CMK (cell line): ENCODE measurements at regions not wholly inside any gene's neighbourhood (a gene's known extent, or its start where the extent isn't known, plus 50 kb on each side); places are given as distances from the start of the nearest gene placed in this dataset.
"Not testable (repeated sequence)": the region's sequence is repeated elsewhere in the genome, so short reads cannot be mapped to it uniquely, and the experiment has no call there.

Experiments
- DNase-seq: peaks from one replicate; pipeline ENCODE4 v3.0.0-alpha.2; 2010; ENCODE audit warnings: low read depth

GRCh38 chr3:194019398-194020165 lies 116.4 kb upstream of the HES1 start:
- DNase-seq = no peak

DNA sequence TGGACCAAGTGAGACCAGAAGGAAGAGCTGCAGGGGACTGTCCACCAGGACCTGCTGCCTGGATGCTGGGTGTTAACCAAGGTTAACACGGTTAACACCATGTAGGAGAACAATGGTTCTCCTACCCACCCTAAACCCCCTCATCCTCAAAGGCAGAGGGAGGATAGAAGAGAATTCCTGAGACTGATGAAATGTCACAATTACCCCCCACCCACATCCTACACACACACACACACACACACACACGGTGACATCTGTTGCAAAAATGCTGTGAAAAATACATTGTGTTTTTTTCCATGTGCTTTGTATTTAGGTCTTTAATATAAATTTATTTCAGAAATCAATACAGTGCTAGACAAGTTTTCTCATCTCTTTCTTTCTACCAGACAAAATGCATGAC lies 113.9 kb upstream of the HES1 start:
- no peak for DNase-seq

DNA sequence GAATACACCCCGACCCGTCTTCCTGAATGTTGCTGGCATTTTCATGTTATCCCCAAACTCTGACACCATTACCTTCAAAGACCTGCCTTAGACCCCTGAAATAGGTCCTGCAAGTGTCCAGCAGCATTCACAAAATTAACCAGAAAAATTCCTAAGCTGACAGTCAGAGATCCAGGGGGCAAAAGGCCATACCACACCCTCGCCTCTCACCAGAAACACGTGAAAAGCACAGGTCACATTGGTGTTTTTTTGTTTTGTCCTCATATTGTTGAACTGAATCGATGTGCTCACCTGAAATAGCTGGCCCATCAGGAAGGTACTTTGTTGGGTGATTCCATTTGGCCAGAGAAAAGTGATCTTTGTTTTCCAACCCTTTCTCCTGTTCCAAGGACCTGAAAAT lies 113.1 kb upstream of the HES1 start:
- DNase-seq = no peak

GRCh38 chr3:194023501-194024280 lies 112.3 kb upstream of the HES1 start:
- no peak for DNase-seq

GRCh38 chr3:194025119-194025518 lies 110.8 kb upstream of the HES1 start:
- no peak for DNase-seq

- no peak for DNase-seq
These were observed 110.0 kb upstream of the HES1 start for GRCh38 chr3:194025951-194026350.

DNA sequence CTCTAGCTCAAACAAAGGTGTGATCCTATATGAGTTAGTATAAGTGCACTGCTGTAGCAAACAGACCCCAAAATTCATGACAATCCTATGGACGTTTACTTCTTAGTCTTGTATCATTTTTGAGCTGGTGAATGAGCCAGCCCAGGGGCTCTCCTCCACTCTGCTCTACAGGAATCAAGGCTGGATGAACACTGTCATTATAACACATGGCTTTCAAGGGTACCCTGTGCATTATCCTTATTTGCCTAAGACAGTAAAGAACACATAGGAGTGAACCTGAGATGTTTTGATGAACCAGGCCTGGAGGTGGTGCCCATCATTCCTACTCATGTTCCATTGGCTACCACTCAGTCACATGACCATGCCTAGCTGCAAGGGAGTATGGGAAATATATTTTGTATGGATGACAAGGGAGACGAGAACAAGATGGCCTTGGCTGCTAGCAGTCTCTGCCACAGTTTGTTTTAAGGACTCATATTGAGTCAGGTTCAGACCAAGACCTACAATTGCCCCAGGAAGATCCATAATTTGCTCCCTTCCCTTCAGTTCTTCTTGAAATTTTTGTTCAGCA lies 107.4 kb upstream of the HES1 start:
- DNase-seq = no peak

- no peak for DNase-seq
These were observed 106.1 kb upstream of the HES1 start for GRCh38 chr3:194029846-194030245.

DNA sequence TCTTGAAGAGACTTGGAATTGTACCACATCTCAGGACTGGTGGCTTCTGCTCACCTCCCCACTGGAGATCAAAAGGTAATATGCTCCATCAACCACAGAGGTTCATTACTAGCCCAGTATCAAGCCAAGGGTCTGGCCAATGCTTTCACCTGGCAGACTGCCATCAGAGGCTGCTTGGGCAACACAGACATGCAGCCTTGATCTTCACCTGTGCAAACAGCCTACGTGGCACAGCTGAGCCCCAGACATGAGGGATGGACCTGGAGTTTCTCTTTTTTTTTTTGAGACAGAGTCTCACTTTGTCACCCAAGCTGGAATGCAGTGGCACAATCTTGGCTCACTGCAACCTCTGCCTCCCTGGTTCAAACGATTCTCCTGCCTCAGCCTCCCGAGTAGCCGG lies 105.6 kb upstream of the HES1 start:
- no peak for DNase-seq

DNA sequence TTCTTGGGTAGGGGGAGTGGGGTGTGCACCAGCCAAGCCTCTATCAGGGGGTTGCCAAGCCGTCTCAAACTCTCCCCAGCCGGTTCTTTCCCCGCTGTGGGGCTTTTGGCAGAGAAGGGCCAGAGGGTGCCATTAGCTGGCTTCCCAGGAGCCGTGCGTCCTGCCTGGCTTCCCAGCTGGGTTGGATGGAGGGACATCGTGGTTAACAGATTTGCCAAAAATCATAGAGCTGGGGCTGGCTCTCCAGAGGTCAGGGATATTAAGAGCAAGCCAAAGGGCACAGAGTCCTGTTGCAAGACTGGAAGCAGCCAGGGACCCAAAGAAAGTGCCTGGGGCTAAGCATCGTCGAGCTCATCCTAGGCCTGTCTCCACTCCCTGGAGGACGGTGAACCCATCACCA lies 104.6 kb upstream of the HES1 start:
- no peak for DNase-seq

GRCh38 chr3:194031867-194032635 lies 103.9 kb upstream of the HES1 start:
- DNase-seq = no peak

DNA sequence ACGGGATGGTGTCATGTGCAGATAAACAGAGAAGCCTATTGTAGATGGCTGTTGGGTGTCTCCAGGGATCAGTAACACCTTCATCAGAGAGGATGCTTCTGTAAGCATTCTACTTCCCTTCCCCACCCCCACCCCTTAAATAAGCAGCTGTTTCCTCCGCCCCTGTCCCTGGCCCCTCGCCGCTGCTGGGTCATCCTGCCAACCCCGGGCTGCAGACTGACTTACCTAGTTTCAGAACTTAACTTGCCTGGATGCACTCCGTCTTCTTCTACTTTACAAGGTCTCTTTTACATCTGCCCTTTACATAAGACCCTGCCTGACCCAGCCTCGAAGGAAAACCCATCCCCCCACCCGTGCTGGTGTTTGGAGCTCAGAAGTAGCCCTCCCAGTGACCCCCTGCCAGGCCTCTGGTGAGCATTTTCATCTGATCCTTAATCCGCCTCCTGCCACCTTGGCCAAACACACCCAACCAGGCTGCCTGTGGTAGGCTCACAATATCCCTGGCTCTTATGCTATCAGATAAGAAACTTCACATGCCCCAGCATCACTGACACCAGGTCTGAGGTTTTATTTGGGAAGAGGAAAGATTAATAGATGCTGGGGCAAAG lies 103.0 kb upstream of the HES1 start:
- DNase-seq = no peak

DNA sequence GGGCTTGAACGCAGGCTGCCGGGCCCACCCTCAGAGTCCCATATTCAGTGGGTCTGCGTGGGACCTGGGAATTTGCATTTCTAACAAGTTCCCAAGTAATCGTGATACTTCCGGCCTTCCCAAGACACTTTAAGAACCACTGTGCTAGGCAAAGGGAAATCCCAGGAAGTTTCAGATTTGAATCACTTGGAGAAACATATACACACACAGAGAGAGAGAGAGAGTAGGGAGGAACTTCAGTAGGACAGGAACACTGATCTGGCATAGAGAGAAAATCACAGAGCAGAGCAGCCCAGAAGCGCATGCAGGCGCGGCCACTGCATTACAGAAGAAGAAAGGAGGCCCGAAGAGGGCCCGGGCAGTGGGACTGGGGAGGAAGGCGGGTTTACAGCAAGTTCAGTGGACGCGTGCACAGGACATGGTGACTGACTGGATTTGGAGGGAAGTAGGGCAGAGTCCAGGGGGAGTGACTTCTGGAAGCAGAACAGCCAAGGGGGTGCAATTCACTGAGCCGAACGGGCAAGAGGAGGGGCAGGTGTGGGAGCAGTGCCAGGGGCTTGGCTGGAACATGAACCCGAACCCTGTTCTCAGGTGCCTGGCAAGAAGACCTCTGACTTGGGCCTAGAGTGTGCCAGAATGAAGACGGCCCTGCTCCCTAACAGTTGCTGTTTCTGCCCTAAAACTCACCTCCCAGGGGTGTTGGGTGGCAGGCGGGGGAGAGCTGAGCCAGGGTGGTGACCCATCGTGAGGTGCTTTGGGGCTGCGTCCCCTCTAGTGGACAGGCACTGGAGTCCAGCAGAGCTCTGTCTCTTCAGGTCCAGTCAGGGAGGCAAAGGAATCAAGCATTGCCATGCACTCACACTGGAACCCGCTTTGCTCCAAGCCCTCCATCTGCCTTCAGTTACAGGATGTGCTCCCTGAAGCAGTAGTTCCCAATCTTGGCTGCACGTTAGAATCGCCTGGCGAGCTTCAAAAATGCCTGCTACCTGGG lies 101.3 kb upstream of the HES1 start:
- no peak for DNase-seq

DNA sequence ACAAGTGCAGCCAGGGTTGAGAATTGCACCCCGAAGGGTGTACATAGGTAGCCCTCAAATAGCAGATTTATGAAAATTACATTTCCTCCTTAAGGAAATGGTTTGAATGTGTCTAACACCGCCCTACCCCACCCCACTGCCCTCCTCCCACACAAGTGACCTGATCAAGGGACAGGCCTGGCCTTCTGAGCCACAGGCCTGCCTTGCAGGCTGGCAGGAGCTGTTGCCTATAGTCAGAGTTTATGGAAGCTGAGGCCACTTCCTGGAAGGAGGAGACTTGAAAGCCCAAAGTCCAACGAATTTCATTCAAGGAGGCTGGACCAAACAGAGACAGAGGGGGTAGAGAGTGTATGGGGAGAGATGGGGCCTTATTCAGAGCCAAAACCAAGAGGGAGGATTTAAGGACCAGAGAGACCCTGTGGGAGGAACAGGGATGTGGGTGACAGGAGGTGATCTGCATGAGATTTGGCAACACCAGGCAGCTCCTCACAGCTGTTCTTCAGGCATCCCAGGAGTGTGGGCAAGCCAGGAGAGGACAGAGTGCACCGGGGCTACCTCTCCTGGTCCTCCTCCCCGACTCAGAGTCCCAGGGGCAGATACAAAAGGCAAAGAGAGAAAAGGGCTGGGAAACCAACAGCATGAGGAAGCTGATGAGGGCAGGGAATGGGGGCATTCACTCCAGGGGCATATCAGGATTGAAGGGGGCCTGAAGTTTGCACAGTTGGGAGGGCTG lies 100.4 kb upstream of the HES1 start:
- no peak for DNase-seq

DNA sequence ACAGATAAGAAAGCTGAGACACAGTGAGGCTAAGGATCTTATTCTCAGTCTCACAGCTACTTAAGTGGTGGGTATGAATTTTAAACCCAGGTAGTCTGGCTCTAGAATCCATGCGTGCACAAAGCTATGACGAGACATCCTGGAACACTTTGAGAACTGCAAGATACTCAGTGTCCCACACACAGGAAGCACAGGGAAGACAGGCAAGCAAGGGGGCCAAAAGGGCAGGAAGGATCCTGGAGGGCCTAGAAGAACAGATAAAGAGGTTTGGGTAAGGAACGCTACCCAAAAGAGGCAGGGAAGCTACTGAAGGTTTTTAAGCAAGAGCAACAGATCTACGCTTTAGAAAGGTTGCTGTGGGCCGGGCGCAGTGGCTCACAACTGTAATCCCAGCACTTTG lies 99.1 kb upstream of the HES1 start:
- DNase-seq = no peak

DNA sequence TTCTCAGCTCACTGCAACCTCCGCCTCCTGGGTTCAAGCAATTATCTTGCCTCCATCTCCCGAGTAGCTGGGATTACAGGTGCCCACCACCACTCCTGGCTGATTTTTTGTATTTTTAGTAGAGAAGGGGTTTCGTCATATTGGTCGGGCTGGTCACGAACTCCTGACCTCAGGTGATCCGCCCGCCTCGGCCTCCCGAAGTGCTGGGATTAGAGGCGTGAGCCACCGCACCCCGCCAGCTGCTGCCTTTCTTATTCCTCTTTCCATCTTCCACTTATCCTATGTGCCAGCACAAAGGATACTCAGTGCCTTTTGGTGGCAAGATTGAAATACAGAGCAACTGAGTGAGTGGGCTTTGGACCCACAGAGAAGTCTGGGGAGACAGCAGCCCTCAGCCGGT lies 97.6 kb upstream of the HES1 start:
- not testable (repeated sequence) for DNase-seq

GRCh38 chr3:194038960-194039359 lies 97.0 kb upstream of the HES1 start:
- no peak for DNase-seq

GRCh38 chr3:194040516-194041273 lies 95.3 kb upstream of the HES1 start:
- no peak for DNase-seq

DNA sequence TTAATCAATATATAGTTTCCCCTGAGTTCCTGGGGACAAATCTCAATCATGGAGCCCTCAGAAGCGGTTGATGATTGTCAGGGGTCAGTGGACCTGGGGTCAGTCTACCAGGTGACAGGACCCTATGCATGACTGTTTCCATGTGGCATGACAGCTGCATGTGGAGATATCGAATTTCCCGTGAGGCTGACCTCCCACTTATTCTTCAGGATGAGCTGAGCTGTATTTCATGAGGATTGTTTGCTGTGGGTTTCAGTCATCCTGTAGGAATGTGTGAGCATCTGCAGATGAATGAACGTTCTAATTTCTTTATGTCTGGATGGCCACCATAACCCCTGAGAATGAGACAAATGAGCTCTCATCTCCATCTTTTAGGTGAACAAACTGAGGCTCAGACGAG lies 93.0 kb upstream of the HES1 start:
- DNase-seq = no peak
